ENCODE measurements at regions not wholly inside any gene's neighbourhood (a gene's known extent, or its start where the extent isn't known, plus 50 kb on each side); places are given as distances from the start of the nearest gene placed in this dataset.
"Not testable (repeated sequence)": the region's sequence is repeated elsewhere in the genome, so short reads cannot be mapped to it uniquely, and the experiment has no call there.

GRCh38 chr5:105632043-105632442 lies 2038.7 kb downstream of the EFNA5 start:
- TF ChIP-seq CTCF (conservative IDR thresholded peaks at IDR 0.05), result no peak
- no peak overlapping the region for H3K27ac ChIP-seq

- TF ChIP-seq CTCF (conservative IDR thresholded peaks at IDR 0.05), result no peak
- H3K27ac ChIP-seq, result no peak overlapping the region
Observed at GRCh38 chr5:105630803-105631202, 2039.9 kb downstream of the EFNA5 start.

GRCh38 chr5:105619725-105620124 lies 2051.0 kb downstream of the EFNA5 start:
- no peak overlapping the region for H3K27ac ChIP-seq
- TF ChIP-seq CTCF (conservative IDR thresholded peaks at IDR 0.05), result no peak

GRCh38 chr5:105617436-105618215 lies 2053.1 kb downstream of the EFNA5 start:
- H3K27ac ChIP-seq, result no peak overlapping the region
- no peak for TF ChIP-seq CTCF (conservative IDR thresholded peaks at IDR 0.05)

GRCh38 chr5:105616599-105616998 lies 2054.0 kb upstream of the NUDT12 start:
- no peak overlapping the region for H3K27ac ChIP-seq
- TF ChIP-seq CTCF (conservative IDR thresholded peaks at IDR 0.05), result no peak

- H3K27ac ChIP-seq, result not testable (repeated sequence)
Observed at GRCh38 chr5:105602406-105602805, 2039.8 kb upstream of the NUDT12 start.

GRCh38 chr5:105593011-105593760 lies 2030.6 kb upstream of the NUDT12 start:
- H3K27ac ChIP-seq, result no peak overlapping the region
- TF ChIP-seq CTCF (conservative IDR thresholded peaks at IDR 0.05), result no peak

Measured in VCaP (cell line).